Left ventricle myocardium inferior (tissue), 1 donor: ENCODE measurements at regions not wholly inside any gene's neighbourhood (a gene's known extent, or its start where the extent isn't known, plus 50 kb on each side); places are given as distances from the start of the nearest gene placed in this dataset.
"Not testable (repeated sequence)": the region's sequence is repeated elsewhere in the genome, so short reads cannot be mapped to it uniquely, and the experiment has no call there.

Experiments
- DNase-seq: peaks from one replicate; pipeline ENCODE4 v3.0.0-alpha.2; 2020
- H3K27ac ChIP-seq: fragments of 200-600 bp; replicated peaks from 2 replicates; pipeline ENCODE4 v1.8.0; 2021
- H3K27me3 ChIP-seq: fragments of 200-600 bp; 2 replicates; pipeline ENCODE4 v1.8.0; 2021; ENCODE audit warnings: low read depth
- H3K36me3 ChIP-seq: fragments of 200-600 bp; 2 replicates; pipeline ENCODE4 v1.8.0; 2021
- H3K4me1 ChIP-seq: fragments of 200-600 bp; 2 replicates; pipeline ENCODE4 v1.8.0; 2021
- H3K4me3 ChIP-seq: fragments of 200-600 bp; 2 replicates; pipeline ENCODE4 v1.8.0; 2021; ENCODE audit warnings: mild to moderate bottlenecking, moderate library complexity
- H3K9me3 ChIP-seq: fragments of 200-600 bp; replicated peaks from 2 replicates; pipeline ENCODE4 v1.8.0; 2021
- intact Hi-C: fragments of 100-400 bp; cut with micrococcal nuclease; formaldehyde crosslinking; loops from one replicate; pipeline ENCODE4 v1.11.0; 2022
- TF ChIP-seq, protein P1 (sequence below): fragments of 200-600 bp; IDR thresholded peaks from 2 replicates; pipeline ENCODE4 v1.8.0; 2021; ENCODE audit warnings: antibody characterized with exemption, mild to moderate bottlenecking, borderline replicate concordance
- donor health status: DM: no; HTN: yes; CAD: no; lungs with severe emphysema.

DNA sequence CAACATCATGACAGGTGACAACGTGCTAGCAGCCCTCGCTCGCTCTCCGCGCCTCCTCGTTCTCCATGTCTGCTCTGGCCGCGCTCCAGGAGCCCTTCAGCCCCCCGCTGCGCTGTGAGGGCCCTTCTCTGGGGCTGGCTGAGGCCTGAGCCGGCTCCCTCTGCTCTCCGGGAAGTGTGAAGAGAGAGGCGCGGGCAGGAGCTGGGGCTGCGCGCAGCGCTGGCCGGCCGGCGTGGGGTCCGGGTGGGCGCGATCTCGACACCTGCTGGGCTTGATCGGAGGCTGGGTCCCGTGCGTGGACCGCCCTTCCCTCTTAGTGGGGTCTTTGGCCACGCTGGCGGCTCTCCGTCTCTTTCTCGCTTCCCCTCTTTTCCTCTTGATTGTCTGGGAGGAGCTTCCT, 195.5 kb downstream of the ANKRD30BL start:
- TF ChIP-seq, protein P1, sequence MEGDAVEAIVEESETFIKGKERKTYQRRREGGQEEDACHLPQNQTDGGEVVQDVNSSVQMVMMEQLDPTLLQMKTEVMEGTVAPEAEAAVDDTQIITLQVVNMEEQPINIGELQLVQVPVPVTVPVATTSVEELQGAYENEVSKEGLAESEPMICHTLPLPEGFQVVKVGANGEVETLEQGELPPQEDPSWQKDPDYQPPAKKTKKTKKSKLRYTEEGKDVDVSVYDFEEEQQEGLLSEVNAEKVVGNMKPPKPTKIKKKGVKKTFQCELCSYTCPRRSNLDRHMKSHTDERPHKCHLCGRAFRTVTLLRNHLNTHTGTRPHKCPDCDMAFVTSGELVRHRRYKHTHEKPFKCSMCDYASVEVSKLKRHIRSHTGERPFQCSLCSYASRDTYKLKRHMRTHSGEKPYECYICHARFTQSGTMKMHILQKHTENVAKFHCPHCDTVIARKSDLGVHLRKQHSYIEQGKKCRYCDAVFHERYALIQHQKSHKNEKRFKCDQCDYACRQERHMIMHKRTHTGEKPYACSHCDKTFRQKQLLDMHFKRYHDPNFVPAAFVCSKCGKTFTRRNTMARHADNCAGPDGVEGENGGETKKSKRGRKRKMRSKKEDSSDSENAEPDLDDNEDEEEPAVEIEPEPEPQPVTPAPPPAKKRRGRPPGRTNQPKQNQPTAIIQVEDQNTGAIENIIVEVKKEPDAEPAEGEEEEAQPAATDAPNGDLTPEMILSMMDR = no peak
- intact Hi-C loops = no loop called here
- no peaks in the 10 kb centered on the region for H3K4me1 ChIP-seq
- no peaks in the 10 kb centered on the region for H3K27me3 ChIP-seq
- no peak overlapping the region for H3K27ac ChIP-seq
- no peak for DNase-seq
- no peak overlapping the region for H3K4me3 ChIP-seq
- H3K9me3 ChIP-seq = no peaks in the 10 kb centered on the region
- no peaks in the 10 kb centered on the region for H3K36me3 ChIP-seq

DNA sequence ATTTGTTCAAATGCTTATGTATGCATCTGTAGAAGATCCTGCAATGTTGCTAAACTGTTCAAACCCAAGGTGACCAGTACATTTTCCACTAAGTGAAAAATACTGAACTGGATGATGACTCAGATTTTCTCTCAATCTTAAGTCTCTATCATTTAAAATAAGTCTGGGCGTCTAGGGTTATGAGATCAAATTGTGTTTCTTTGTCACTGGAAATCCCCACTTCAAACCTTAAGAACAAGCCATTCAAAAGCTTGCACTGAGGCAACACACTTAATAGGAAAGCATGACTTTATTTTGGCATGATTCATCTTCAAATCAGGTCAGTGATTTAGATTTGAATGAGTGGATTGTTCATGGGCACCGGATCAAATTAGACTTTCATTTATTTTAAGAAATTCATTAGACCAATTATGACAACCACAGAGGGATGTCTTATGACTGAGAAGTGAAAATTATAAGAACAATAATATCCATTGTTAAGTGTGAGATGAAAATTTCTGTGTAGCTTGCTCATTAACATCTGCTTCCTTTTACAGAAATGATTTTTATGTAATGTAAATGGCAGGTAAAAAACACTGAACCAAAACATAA, 203.6 kb downstream of the ANKRD30BL start:
- intact Hi-C loops, H3K27me3 ChIP-seq, H3K36me3 ChIP-seq, H3K27ac ChIP-seq, H3K9me3 ChIP-seq, DNase-seq, H3K4me3 ChIP-seq, H3K4me1 ChIP-seq: not testable (repeated sequence)

DNA sequence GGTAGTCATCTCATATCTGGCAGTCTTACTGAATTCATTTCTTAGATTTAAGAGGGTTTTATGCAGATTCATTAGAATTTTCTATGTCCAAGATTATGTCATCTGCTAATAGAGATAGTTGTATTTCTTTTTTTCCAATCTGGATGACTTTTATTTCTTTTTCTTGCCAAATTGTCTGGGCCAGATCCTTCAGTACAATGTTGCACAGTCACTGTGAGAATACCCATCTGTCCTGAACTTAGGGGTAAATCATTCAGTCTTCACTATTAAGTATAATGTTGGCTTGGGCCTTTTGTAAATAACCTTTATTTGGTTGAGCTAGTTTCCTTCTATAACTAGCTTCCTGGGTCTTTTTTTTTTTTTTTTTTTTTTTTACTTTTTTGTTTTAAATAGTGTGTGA, 213.1 kb downstream of the ANKRD30BL start:
- DNase-seq, H3K36me3 ChIP-seq, H3K27ac ChIP-seq, H3K9me3 ChIP-seq, H3K4me3 ChIP-seq, H3K4me1 ChIP-seq, intact Hi-C loops, H3K27me3 ChIP-seq: not testable (repeated sequence)

DNA sequence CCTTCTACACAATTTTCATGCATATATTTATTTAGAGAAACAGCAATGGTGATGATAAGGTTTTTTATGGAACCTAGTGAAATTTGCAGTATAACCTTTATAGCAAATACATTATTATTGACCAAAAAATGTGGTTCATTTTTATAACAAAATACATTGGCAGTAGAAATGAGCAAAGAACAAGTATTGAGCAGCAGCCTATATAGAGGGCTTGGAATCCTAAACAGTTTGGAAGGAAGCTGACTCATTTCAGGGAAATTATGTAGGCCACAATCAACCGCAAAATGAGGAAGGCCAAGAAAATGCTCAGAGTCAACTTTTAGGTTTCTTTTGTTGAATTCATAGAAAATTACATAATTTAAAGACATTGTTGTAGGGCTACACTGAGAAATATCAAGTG, 238.5 kb downstream of the ANKRD30BL start:
- intact Hi-C loops, H3K36me3 ChIP-seq: not testable (repeated sequence)

DNA sequence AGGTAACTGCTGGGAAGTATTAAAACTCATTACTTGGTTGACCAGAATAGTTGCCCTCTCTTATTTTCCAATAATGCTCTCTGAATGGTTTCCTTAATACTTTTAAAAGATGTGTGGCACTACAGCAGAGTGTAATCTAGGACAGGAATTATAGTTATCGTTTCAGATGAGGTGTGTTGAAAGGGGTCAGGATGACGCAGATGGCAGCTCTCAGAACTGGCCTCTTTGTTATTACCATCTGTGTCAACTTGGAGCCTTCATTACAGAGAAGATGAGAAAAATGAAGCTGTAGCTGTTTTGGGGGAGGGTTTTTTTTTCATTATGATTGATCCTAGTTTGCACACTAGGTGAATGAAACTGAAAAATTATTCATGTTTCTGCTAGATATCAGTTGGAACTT, 238.9 kb downstream of the ANKRD30BL start:
- H3K27ac ChIP-seq, H3K9me3 ChIP-seq, H3K36me3 ChIP-seq, DNase-seq, intact Hi-C loops, H3K4me1 ChIP-seq, H3K27me3 ChIP-seq, H3K4me3 ChIP-seq: not testable (repeated sequence)

More for the DNA sequence above, 238.5 kb downstream of the ANKRD30BL start:
- not testable (repeated sequence) for DNase-seq, H3K9me3 ChIP-seq, H3K4me3 ChIP-seq, H3K4me1 ChIP-seq, H3K27ac ChIP-seq, H3K27me3 ChIP-seq
